LNCAP (cell line): ENCODE measurements at regions not wholly inside any gene's neighbourhood (a gene's known extent, or its start where the extent isn't known, plus 50 kb on each side); places are given as distances from the start of the nearest gene placed in this dataset.

Experiments
- TF ChIP-seq, protein P1 (sequence below): fragments of 450-650 bp; IDR thresholded peaks from 2 replicates; pipeline ENCODE4 v1.5.1; 2017; ENCODE audit warnings: mild to moderate bottlenecking

DNA sequence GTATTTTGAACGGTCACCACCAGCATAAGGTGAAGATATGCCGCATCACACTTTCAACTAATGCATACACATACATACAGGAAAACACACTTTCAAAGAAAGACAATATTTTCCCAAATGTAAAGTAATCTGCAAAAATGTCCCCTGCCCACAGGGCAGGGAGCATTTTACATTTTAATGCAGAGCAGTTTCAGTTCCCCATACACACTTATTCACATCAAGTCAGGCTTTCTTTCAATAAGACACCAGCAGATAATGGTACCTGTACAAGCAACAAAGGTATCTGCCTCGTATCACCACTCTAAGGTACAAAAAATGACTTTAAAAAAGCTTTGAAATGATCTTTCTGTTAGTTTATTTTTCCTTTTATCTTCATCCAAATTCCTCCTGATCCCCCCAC lies 247.1 kb upstream of the CCNG1 start:
- TF ChIP-seq, protein P1, sequence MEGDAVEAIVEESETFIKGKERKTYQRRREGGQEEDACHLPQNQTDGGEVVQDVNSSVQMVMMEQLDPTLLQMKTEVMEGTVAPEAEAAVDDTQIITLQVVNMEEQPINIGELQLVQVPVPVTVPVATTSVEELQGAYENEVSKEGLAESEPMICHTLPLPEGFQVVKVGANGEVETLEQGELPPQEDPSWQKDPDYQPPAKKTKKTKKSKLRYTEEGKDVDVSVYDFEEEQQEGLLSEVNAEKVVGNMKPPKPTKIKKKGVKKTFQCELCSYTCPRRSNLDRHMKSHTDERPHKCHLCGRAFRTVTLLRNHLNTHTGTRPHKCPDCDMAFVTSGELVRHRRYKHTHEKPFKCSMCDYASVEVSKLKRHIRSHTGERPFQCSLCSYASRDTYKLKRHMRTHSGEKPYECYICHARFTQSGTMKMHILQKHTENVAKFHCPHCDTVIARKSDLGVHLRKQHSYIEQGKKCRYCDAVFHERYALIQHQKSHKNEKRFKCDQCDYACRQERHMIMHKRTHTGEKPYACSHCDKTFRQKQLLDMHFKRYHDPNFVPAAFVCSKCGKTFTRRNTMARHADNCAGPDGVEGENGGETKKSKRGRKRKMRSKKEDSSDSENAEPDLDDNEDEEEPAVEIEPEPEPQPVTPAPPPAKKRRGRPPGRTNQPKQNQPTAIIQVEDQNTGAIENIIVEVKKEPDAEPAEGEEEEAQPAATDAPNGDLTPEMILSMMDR: no peak

DNA sequence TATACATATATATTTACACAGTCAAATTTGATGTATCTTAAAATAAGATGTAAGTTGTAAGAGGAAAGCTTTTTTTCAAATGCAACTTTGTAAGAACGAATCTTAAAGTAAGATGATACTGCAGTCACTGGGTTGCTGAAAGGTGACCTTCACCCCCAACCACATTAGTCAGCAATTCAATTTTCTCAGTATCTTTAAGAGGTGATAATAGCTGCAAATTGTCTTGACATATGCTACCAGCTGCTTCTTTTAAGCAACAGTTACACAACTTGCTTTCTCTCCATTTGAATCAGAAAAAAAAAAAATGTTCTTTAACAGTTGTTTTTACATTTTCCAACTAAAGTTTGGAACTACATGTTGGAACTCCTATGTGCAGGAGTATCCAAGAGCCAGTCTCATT lies 246.6 kb upstream of the CCNG1 start:
- TF ChIP-seq, protein P1: no peak

DNA sequence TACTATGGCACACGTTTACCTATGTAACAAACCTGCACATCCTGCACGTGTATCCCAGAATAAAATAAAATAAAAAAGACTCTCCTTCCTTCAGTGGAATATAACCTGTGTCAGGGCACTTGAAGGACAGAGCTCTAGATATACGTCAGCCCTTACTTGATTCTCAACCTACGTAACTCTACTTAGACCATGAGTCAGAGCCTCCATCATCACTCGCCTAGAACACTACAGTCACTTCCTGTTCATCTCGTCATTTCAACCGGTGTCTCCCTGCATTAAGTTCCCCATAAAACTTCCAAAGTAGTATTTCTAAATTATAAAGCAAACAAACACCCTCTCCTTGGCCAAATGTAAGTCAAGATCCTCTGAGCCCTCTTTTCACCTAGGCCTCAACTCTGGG lies 243.5 kb upstream of the CCNG1 start:
- TF ChIP-seq, protein P1: no peak

DNA sequence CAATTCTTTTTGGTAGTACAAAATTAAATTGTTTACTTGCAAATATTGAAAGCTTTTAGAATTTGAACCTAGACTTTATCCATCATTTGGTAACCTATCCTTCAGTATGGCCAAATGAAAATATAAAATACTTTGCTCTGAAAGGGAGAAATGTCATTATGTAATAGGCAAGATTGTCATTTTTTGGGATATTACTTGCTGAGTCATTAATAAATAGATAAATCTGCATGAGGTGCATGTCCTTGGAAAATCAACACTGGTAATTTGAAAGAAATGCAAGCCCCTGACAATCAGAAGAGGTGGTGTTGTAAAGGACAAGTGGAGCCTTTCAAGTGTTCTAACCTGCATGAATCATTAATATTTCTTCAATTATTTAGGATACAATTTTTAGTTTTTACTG lies 231.8 kb upstream of the CCNG1 start:
- TF ChIP-seq, protein P1: no peak

DNA sequence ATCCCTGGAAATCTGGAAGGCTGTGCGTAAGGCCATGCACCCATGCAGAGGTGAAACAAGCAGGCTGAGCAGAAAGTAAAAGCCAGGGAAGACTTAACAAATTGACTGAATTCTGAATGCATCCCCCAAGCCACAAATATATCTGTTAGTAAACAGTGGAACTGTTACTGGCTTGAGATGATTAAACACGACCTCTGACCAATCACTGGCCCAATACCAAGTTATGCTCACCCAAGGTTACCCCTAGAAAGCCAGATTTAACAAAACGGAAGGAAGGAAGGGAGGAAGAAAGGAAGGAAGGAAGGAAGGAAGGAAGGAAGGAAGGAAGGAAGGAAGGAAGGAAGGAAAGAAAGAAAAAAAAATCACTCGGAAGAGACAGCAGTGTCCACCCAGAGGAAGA lies 215.8 kb upstream of the CCNG1 start:
- TF ChIP-seq, protein P1: no peak

DNA sequence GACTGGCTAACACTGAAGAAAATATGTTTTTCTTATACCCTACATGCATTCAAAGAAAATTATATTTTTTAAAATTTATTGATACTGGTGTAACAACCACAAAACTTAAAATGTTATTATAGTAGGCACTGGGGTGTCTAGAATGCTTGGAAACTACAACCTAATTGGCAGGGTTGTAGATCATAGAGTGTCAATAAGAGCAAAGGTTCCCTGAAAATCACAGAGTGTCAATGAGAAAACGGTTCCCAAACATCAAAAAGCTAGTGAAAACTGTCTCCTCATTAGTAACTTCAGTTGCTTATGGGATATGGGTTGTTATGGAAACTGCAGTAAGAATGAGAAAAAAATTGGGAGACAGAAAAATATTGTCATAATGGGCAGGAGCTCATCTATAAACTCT lies 214.4 kb upstream of the CCNG1 start:
- TF ChIP-seq, protein P1: no peak

DNA sequence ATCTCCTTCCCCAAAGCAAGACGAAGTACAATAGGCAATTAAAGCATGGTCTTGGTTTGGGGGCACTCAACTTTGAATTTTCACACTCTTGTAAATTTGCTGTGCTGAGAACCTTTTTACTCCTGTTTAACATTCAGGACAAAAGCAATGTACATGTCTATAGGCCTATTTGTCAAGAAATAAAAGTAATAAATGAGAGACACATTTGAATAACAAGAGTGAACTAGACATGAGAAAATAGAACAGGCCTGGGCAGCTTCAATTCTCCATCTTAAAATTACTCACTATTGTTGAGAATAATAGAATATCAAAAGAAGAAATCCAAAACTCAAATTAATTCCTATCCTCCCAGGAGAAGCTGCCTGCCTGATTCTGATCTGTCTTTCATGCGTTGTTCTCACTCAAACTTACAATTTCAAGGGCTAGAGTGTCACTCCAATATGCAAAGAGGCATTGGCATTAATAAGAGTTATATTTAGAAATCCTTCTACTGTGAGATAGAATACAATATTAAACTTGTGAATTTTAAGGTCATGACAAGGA lies 192.9 kb upstream of the CCNG1 start:
- TF ChIP-seq, protein P1: no peak

DNA sequence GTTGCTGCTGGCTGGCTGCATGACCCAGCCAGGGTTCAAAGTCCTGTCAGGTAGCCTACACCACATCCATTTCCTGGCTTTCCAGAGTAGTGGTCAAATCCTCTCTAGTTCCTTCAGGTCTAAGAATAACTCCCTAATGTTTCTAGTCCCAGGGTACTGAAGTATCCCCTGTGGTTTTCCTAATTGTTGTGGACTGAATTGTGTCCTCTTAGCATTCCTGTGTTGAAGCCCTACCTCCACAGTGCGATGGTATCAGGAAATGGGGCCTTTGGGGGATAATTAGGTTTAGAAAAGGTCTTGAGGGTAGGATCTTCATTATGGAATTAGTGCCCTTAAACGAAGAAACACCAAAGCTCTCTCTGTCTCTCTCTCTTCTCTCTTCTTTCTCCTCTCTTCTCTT lies 191.8 kb upstream of the CCNG1 start:
- TF ChIP-seq, protein P1: no peak
